H9 (cell line): ENCODE measurements at regions not wholly inside any gene's neighbourhood (a gene's known extent, or its start where the extent isn't known, plus 50 kb on each side); places are given as distances from the start of the nearest gene placed in this dataset.

Experiments used
- DNase-seq: peaks from one replicate; pipeline ENCODE4 v3.0.0-alpha.2; 2017
- H2AFZ ChIP-seq: one replicate; pipeline ENCODE4 v1.6.1; 2013; ENCODE audit warnings: mild to moderate bottlenecking, low read length, control low read depth, moderate library complexity
- H2AK5ac ChIP-seq: 2 replicates; pipeline ENCODE4 v1.6.1; 2013; ENCODE audit warnings: low read length, control low read depth, mixed read lengths; ENCODE audit not compliant: insufficient read length
- H2BK120ac ChIP-seq: one replicate; pipeline ENCODE4 v1.6.1; 2013; ENCODE audit warnings: low read depth, mild to moderate bottlenecking, low read length, control low read depth, inconsistent platforms; ENCODE audit not compliant: poor library complexity, severe bottlenecking
- H2BK12ac ChIP-seq: 2 replicates; pipeline ENCODE4 v1.6.1; 2013; ENCODE audit warnings: low read length, control low read depth, mixed read lengths, low read depth; ENCODE audit not compliant: insufficient read length
- H2BK15ac ChIP-seq: 2 replicates; pipeline ENCODE4 v1.6.1; 2013; ENCODE audit warnings: low read depth, low read length, control low read depth
- H2BK20ac ChIP-seq: one replicate; pipeline ENCODE4 v1.6.1; 2013; ENCODE audit warnings: low read depth, mild to moderate bottlenecking, low read length, control low read depth, inconsistent platforms; ENCODE audit not compliant: poor library complexity, severe bottlenecking
- H2BK5ac ChIP-seq: 2 replicates; pipeline ENCODE4 v1.6.1; 2013; ENCODE audit warnings: low read length, control low read depth, mixed read lengths; ENCODE audit not compliant: insufficient read length
- H3K14ac ChIP-seq: 2 replicates; pipeline ENCODE4 v1.6.1; 2013; ENCODE audit warnings: low read length, control low read depth; ENCODE audit not compliant: insufficient read depth
- H3K18ac ChIP-seq: 2 replicates; pipeline ENCODE4 v1.6.1; 2013; ENCODE audit warnings: low read depth, mild to moderate bottlenecking, mixed read lengths, low read length, control low read depth; ENCODE audit not compliant: insufficient read length
- H3K23ac ChIP-seq: 2 replicates; pipeline ENCODE4 v1.6.1; 2013; ENCODE audit warnings: low read length, control low read depth, mixed read lengths, low read depth; ENCODE audit not compliant: insufficient read length
- H3K23me2 ChIP-seq: 2 replicates; pipeline ENCODE4 v1.6.1; 2013; ENCODE audit warnings: low read depth, mild to moderate bottlenecking, mixed read lengths, low read length, control low read depth; ENCODE audit not compliant: insufficient read length, poor library complexity, severe bottlenecking
- H3K27ac ChIP-seq: 2 replicates; pipeline ENCODE4 v1.5.1; 2013; ENCODE audit warnings: low read length, control low read depth, mixed read lengths, low read depth; ENCODE audit not compliant: insufficient read length
- H3K27me3 ChIP-seq: 2 replicates; pipeline ENCODE4 v1.6.1; 2013; ENCODE audit warnings: low read length, control low read depth, inconsistent platforms; ENCODE audit not compliant: insufficient read depth
- H3K4ac ChIP-seq: 2 replicates; pipeline ENCODE4 v1.6.1; 2013; ENCODE audit warnings: low read depth, mild to moderate bottlenecking, control low read depth, inconsistent platforms, low read length, moderate library complexity
- H3K4me1 ChIP-seq: 2 replicates; pipeline ENCODE4 v1.6.1; 2013; ENCODE audit warnings: low read length, control low read depth, inconsistent platforms; ENCODE audit not compliant: insufficient read depth
- H3K4me2 ChIP-seq: 2 replicates; pipeline ENCODE4 v1.6.1; 2013; ENCODE audit warnings: low read length, control low read depth, mixed read lengths; ENCODE audit not compliant: insufficient read length, insufficient read depth
- H3K56ac ChIP-seq: 2 replicates; pipeline ENCODE4 v1.6.1; 2013; ENCODE audit warnings: low read depth, mild to moderate bottlenecking, mixed read lengths, low read length, control low read depth; ENCODE audit not compliant: insufficient read length
- H3K79me1 ChIP-seq: 2 replicates; pipeline ENCODE4 v1.6.1; 2013; ENCODE audit warnings: low read depth, mild to moderate bottlenecking, moderate library complexity, low read length, control low read depth, inconsistent platforms; ENCODE audit not compliant: insufficient read depth, poor library complexity, severe bottlenecking
- H3K79me2 ChIP-seq: 2 replicates; pipeline ENCODE4 v1.6.1; 2013; ENCODE audit warnings: low read length, control low read depth, inconsistent platforms; ENCODE audit not compliant: insufficient read depth
- H3K9ac ChIP-seq: 2 replicates; pipeline ENCODE4 v1.6.1; 2013; ENCODE audit warnings: low read length, control low read depth, mixed read lengths; ENCODE audit not compliant: insufficient read length; ENCODE audit errors: extremely low read depth
- H3K9me3 ChIP-seq: one replicate; pipeline ENCODE4 v1.6.1; 2013; ENCODE audit warnings: low read depth, low read length, inconsistent platforms; ENCODE audit not compliant: control insufficient read depth
- H3T11ph ChIP-seq: one replicate; pipeline ENCODE4 v1.6.1; 2013; ENCODE audit warnings: mild to moderate bottlenecking, low read length, control low read depth, inconsistent platforms
- H4K20me1 ChIP-seq: one replicate; pipeline ENCODE4 v1.6.1; 2013; ENCODE audit not compliant: control insufficient read depth, insufficient read length, insufficient read depth
- H4K5ac ChIP-seq: 2 replicates; pipeline ENCODE4 v1.6.1; 2013; ENCODE audit warnings: low read depth, mild to moderate bottlenecking, mixed read lengths, low read length, control low read depth; ENCODE audit not compliant: insufficient read length
- H4K8ac ChIP-seq: replicated peaks from 2 replicates; pipeline ENCODE4 v1.6.1; 2013; ENCODE audit warnings: low read length, control low read depth, mixed read lengths, low read depth; ENCODE audit not compliant: insufficient read length
- H4K91ac ChIP-seq: 2 replicates; pipeline ENCODE4 v1.6.1; 2013; ENCODE audit warnings: low read depth, mild to moderate bottlenecking, moderate library complexity, mixed read lengths, low read length, control low read depth; ENCODE audit not compliant: insufficient read length
- H3K27ac Mint-ChIP-seq, 3 experiments: 2 replicates in 2 of 3; 3 replicates in 1 of 3; pipeline ENCODE4 v1.8.0; 2020 to 2021; ENCODE audit warnings: mixed read lengths in 3 of 3, mild to moderate bottlenecking in 1 of 3, moderate library complexity in 1 of 3
- H3K27me3 Mint-ChIP-seq: 2 replicates; pipeline ENCODE4 v1.8.0; 2021; ENCODE audit warnings: low read depth, mild to moderate bottlenecking, moderate library complexity, mixed read lengths
- H3K36me3 Mint-ChIP-seq, 3 experiments: 2 replicates in 2 of 3; 3 replicates in 1 of 3; pipeline ENCODE4 v1.8.0; 2020 to 2021; ENCODE audit warnings: low read depth in 3 of 3, mixed read lengths in 3 of 3; ENCODE audit not compliant: insufficient read depth in 1 of 3
- H3K4me1 Mint-ChIP-seq, 2 experiments: 2 replicates each; pipeline ENCODE4 v1.8.0; 2020; ENCODE audit warnings: mixed read lengths in 2 of 2
- H3K4me3 Mint-ChIP-seq, 2 experiments: 2 replicates in 1 of 2; 3 replicates in 1 of 2; pipeline ENCODE4 v1.8.0; 2020 to 2021; ENCODE audit warnings: mild to moderate bottlenecking in 2 of 2, mixed read lengths in 2 of 2, moderate library complexity in 1 of 2
- H3K9me3 Mint-ChIP-seq, 2 experiments: 2 replicates in 1 of 2; 3 replicates in 1 of 2; pipeline ENCODE4 v1.8.0; 2020; ENCODE audit warnings: mild to moderate bottlenecking in 2 of 2, mixed read lengths in 2 of 2, moderate library complexity in 1 of 2
- WGBS: extraction: QIAGEN DNeasy Blood & Tissue Kit; methylation state at CpG from one replicate; pipeline ENCODE4 v1.1.7; 2013; ENCODE audit warnings: missing lambda C conversion rate, low lambda C conversion rate, mixed read lengths; ENCODE audit not compliant: insufficient read length; ENCODE audit errors: extremely low coverage; 5-methylcytosine and 5-hydroxymethylcytosine counted together
- TF ChIP-seq, protein P1 (sequence below): fragments of 200-600 bp; sonication (generic); conservative IDR thresholded peaks from 3 replicates; pipeline ENCODE4 v1.8.0; 2021; ENCODE audit warnings: antibody characterized with exemption, mild to moderate bottlenecking

- Histone ChIP-seq H3K18ac (no peak overlapping the region), H2BK120ac (no peak overlapping the region), H2AFZ (no peak overlapping the region), H3K4me1 (no peaks in the 10 kb centered on the region), H2BK12ac (no peak overlapping the region), H3K9me3 (no peaks in the 10 kb centered on the region), H3K56ac (no peak overlapping the region), H3K27me3 (no peaks in the 10 kb centered on the region), H2BK5ac (no peak overlapping the region), H3K23me2 (no peaks in the 10 kb centered on the region), H3K9ac (no peak overlapping the region), H3K27ac (no peak overlapping the region), H3K4ac (no peak overlapping the region), H3K23ac (no peak overlapping the region), H3K4me2 (no peak overlapping the region), H2AK5ac (no peak overlapping the region), H3K79me1 (no peaks in the 10 kb centered on the region), H4K5ac (no peak overlapping the region), H2BK15ac (no peak overlapping the region), H3T11ph (no peak overlapping the region), H4K91ac (no peak overlapping the region), H3K14ac (no peak overlapping the region), H3K79me2 (no peaks in the 10 kb centered on the region), H4K20me1 (no peaks in the 10 kb centered on the region), H4K8ac (no peak overlapping the region), H2BK20ac (no peak overlapping the region)
- peaks cover 2 to 3% of the 10 kb centered on the region in 2 experiments; a peak in 2 of 4 replicates for H3K4me1 Mint-ChIP-seq
- H3K27me3 Mint-ChIP-seq: no peaks in the 10 kb centered on the region
- H3K4me3 Mint-ChIP-seq: no peak overlapping the region
- H3K9me3 Mint-ChIP-seq: no peaks in the 10 kb centered on the region; a peak in 1 of 5 replicates
- no peak overlapping the region; a peak in 1 of 7 replicates for H3K27ac Mint-ChIP-seq
- no CpG with 5 or more reads among the region's 2 CpGs for WGBS
- TF ChIP-seq, protein P1, sequence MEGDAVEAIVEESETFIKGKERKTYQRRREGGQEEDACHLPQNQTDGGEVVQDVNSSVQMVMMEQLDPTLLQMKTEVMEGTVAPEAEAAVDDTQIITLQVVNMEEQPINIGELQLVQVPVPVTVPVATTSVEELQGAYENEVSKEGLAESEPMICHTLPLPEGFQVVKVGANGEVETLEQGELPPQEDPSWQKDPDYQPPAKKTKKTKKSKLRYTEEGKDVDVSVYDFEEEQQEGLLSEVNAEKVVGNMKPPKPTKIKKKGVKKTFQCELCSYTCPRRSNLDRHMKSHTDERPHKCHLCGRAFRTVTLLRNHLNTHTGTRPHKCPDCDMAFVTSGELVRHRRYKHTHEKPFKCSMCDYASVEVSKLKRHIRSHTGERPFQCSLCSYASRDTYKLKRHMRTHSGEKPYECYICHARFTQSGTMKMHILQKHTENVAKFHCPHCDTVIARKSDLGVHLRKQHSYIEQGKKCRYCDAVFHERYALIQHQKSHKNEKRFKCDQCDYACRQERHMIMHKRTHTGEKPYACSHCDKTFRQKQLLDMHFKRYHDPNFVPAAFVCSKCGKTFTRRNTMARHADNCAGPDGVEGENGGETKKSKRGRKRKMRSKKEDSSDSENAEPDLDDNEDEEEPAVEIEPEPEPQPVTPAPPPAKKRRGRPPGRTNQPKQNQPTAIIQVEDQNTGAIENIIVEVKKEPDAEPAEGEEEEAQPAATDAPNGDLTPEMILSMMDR: no peak
- H3K36me3 Mint-ChIP-seq: no peaks in the 10 kb centered on the region; a peak in 1 of 7 replicates
- no peak for DNase-seq
Measured at GRCh38 chr1:188762166-188762743, 1715.4 kb downstream of the BRINP3 start.
